PC-9 (cell line): ENCODE measurements at regions not wholly inside any gene's neighbourhood (a gene's known extent, or its start where the extent isn't known, plus 50 kb on each side); places are given as distances from the start of the nearest gene placed in this dataset.
"Not testable (repeated sequence)": the region's sequence is repeated elsewhere in the genome, so short reads cannot be mapped to it uniquely, and the experiment has no call there.

Source experiments
- BruUV-seq: library from RNA; stranded (reverse); fragments of 400-500 nt; replicated peaks from 2 replicates; lab custom pipeline; 2021; lab: Mats Ljungman, UMichigan
- CTCF ChIA-PET: fragments of 300-600 bp; sonication (Branson Sonifier 250); formaldehyde crosslinking; loops from one replicate; lab custom pipeline; 2022; ENCODE audit warnings: antibody characterized with exemption; lab: Charles Lee
- POLR2A ChIA-PET: fragments of 300-600 bp; sonication (Branson Sonifier 250); formaldehyde crosslinking; loops from one replicate; lab custom pipeline; 2022; ENCODE audit warnings: antibody characterized with exemption; ENCODE audit not compliant: unreplicated experiment; lab: Charles Lee
- DNase-seq, 2 experiments: peaks; one replicate each; pipeline versions ENCODE4 v3.0.0 to v3.0.0-alpha.2; 2015 to 2022; ENCODE audit warnings: mixed read lengths in 1 of 2
- H2AFZ ChIP-seq: fragments of 200-600 bp; sonication (generic); 2 replicates; pipeline ENCODE4 v1.8.1; 2017; ENCODE audit warnings: antibody characterized with exemption
- H3F3A ChIP-seq: fragments of 200-600 bp; sonication (generic); 2 replicates; pipeline ENCODE4 v1.8.1; 2017; ENCODE audit warnings: antibody characterized with exemption, mild to moderate bottlenecking, low read depth; ENCODE audit not compliant: insufficient read depth
- H3K27ac ChIP-seq: fragments of 200-600 bp; sonication (generic); 2 replicates; pipeline ENCODE4 v1.6.1; 2016; ENCODE audit warnings: mixed run types
- H3K27me3 ChIP-seq: fragments of 200-600 bp; sonication (generic); 2 replicates; pipeline ENCODE4 v1.6.1; 2016; ENCODE audit warnings: low read depth, mixed run types; ENCODE audit not compliant: insufficient read depth
- H3K36me3 ChIP-seq: fragments of 200-600 bp; sonication (generic); 2 replicates; pipeline ENCODE4 v1.6.1; 2016; ENCODE audit warnings: low read depth, mixed run types
- H3K4me1 ChIP-seq: fragments of 200-600 bp; sonication (generic); replicated peaks from 2 replicates; pipeline ENCODE4 v1.6.1; 2016; ENCODE audit warnings: mixed run types; ENCODE audit not compliant: insufficient read depth
- H3K4me2 ChIP-seq: fragments of 200-600 bp; sonication (generic); 2 replicates; pipeline ENCODE4 v1.6.1; 2017; ENCODE audit warnings: mixed run types
- H3K4me3 ChIP-seq: fragments of 200-600 bp; sonication (generic); 2 replicates; pipeline ENCODE4 v1.6.1; 2016; ENCODE audit warnings: mixed run types
- H3K79me2 ChIP-seq: fragments of 200-600 bp; sonication (generic); 2 replicates; pipeline ENCODE4 v1.6.1; 2017; ENCODE audit warnings: low read depth, mixed run types
- H3K9me2 ChIP-seq: fragments of 200-600 bp; sonication (generic); 2 replicates; pipeline ENCODE4 v1.8.1; 2017; ENCODE audit warnings: mild to moderate bottlenecking; ENCODE audit not compliant: insufficient read depth
- H3K9me3 ChIP-seq: fragments of 200-600 bp; sonication (generic); 2 replicates; pipeline ENCODE4 v1.8.1; 2016; ENCODE audit warnings: low read depth; ENCODE audit not compliant: insufficient read depth
- H4K20me1 ChIP-seq: fragments of 200-600 bp; sonication (generic); 2 replicates; pipeline ENCODE4 v1.8.1; 2017; ENCODE audit not compliant: insufficient read depth
- CTCF ChIP-seq: fragments of 200-600 bp; sonication (generic); conservative IDR thresholded peaks from 2 replicates; pipeline ENCODE4 v1.6.1; 2017; ENCODE audit warnings: mixed run types, antibody characterized with exemption, mild to moderate bottlenecking, moderate library complexity
- EZH2 ChIP-seq: fragments of 200-600 bp; sonication (generic); IDR thresholded peaks from 2 replicates; pipeline ENCODE4 v1.8.0; 2017; ENCODE audit warnings: antibody characterized with exemption, low read depth
- intact Hi-C: fragments of 100-400 bp; cut with micrococcal nuclease; formaldehyde crosslinking; loops from one replicate; pipeline ENCODE4 v1.10.0; 2022; ENCODE audit not compliant: unreplicated experiment

- TF ChIP-seq EZH2 (no peak), CTCF (no peak)
- CTCF ChIA-PET, result no interaction called here
- H4K20me1 ChIP-seq, result no peaks in the 10 kb centered on the region
- no peak overlapping the region for H3K4me2 ChIP-seq
- no peaks in the 10 kb centered on the region for H3K36me3 ChIP-seq
- H3K79me2 ChIP-seq, result no peaks in the 10 kb centered on the region
- no peak overlapping the region for H2AFZ ChIP-seq
- POLR2A ChIA-PET, result no interaction called here
- no peak overlapping the region for H3K27ac ChIP-seq
- no peaks in the 10 kb centered on the region for H3K9me3 ChIP-seq
- BruUV-seq, result no TSS peak
- H3K4me3 ChIP-seq, result no peak overlapping the region
- no peaks in the 10 kb centered on the region for H3F3A ChIP-seq
- H3K4me1 ChIP-seq, result no peaks in the 10 kb centered on the region
- intact Hi-C loops, result no loop called here
- H3K27me3 ChIP-seq, result no peaks in the 10 kb centered on the region
- DNase-seq, result no peak
- peaks cover 4% of the 10 kb centered on the region; the same call in 1 of the 2 replicates for H3K9me2 ChIP-seq
Measured at GRCh38 chr5:12147513-12147912, 243.3 kb upstream of the CTNND2 start.

GRCh38 chr5:12141496-12141895 is 237.2 kb upstream of the CTNND2 start:
- DNase-seq, result no peak
- TF ChIP-seq CTCF, result no peak
- no peak for TF ChIP-seq EZH2
- Histone ChIP-seq H3K4me1 (no peaks in the 10 kb centered on the region), H4K20me1 (no peaks in the 10 kb centered on the region), H3K27me3 (no peaks in the 10 kb centered on the region), H3F3A (no peaks in the 10 kb centered on the region), H3K9me3 (no peaks in the 10 kb centered on the region), H3K27ac (no peak overlapping the region), H3K79me2 (no peaks in the 10 kb centered on the region), H3K4me2 (no peak overlapping the region), H3K36me3 (no peaks in the 10 kb centered on the region), H3K9me2 (no peaks in the 10 kb centered on the region; the same call in 1 of the 2 replicates), H3K4me3 (no peak overlapping the region), H2AFZ (no peak overlapping the region)
- ChIA-PET CTCF (no interaction called here), POLR2A (no interaction called here)
- intact Hi-C loops, result no loop called here
- no TSS peak for BruUV-seq

GRCh38 chr5:12133520-12133919 is 229.3 kb upstream of the CTNND2 start:
- CTCF ChIA-PET, result no interaction called here
- DNase-seq, result no peak
- Histone ChIP-seq H3K27ac (no peak overlapping the region), H3F3A (no peaks in the 10 kb centered on the region), H3K27me3 (no peaks in the 10 kb centered on the region), H3K4me3 (no peak overlapping the region), H3K9me3 (no peaks in the 10 kb centered on the region), H4K20me1 (no peaks in the 10 kb centered on the region), H3K9me2 (no peaks in the 10 kb centered on the region), H3K36me3 (no peaks in the 10 kb centered on the region), H3K4me1 (no peaks in the 10 kb centered on the region), H3K4me2 (no peak overlapping the region), H3K79me2 (no peaks in the 10 kb centered on the region), H2AFZ (no peak overlapping the region)
- TF ChIP-seq CTCF (no peak), EZH2 (no peak)
- POLR2A ChIA-PET, result no interaction called here
- intact Hi-C loops, result no loop called here
- no TSS peak for BruUV-seq

GRCh38 chr5:12131020-12131419 is 226.8 kb upstream of the CTNND2 start:
- H3K36me3 ChIP-seq, H3K4me2 ChIP-seq, H4K20me1 ChIP-seq, H3K79me2 ChIP-seq, DNase-seq, H3K9me3 ChIP-seq, H3K27ac ChIP-seq, H3K27me3 ChIP-seq, BruUV-seq, POLR2A ChIA-PET, CTCF ChIA-PET, H2AFZ ChIP-seq, H3K4me1 ChIP-seq, intact Hi-C loops, H3K9me2 ChIP-seq, H3K4me3 ChIP-seq, H3F3A ChIP-seq: not testable (repeated sequence)
